LNCAP (cell line): ENCODE measurements at regions not wholly inside any gene's neighbourhood (a gene's known extent, or its start where the extent isn't known, plus 50 kb on each side); places are given as distances from the start of the nearest gene placed in this dataset.
A peak's percentile ranks its signal among the peaks of the same experiment; 100 is the strongest.

ENCODE experiments used
- TF ChIP-seq, protein P1 (sequence below): fragments of 450-650 bp; IDR thresholded peaks from 2 replicates; pipeline ENCODE4 v1.5.1; 2017; ENCODE audit warnings: mild to moderate bottlenecking

DNA sequence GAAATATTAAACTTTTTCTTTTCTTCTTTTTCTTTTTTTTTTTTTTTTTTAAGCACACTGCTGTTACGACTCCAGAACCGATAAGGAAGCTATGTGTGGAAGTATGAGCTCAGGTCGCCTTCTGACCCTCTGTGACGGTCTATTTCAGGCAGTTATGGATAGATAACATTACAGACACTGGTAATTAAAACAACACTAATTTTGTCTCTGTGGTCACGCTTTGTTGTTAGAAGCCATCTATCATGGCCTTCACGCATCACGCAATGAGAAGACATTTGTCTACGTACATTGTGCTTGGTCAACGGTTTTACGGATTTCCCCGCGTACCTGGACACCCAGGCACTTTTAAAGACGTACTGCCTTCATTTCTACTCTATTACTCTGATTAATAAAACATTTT is 306.0 kb upstream of the ZNF507 start:
- TF ChIP-seq, protein P1, sequence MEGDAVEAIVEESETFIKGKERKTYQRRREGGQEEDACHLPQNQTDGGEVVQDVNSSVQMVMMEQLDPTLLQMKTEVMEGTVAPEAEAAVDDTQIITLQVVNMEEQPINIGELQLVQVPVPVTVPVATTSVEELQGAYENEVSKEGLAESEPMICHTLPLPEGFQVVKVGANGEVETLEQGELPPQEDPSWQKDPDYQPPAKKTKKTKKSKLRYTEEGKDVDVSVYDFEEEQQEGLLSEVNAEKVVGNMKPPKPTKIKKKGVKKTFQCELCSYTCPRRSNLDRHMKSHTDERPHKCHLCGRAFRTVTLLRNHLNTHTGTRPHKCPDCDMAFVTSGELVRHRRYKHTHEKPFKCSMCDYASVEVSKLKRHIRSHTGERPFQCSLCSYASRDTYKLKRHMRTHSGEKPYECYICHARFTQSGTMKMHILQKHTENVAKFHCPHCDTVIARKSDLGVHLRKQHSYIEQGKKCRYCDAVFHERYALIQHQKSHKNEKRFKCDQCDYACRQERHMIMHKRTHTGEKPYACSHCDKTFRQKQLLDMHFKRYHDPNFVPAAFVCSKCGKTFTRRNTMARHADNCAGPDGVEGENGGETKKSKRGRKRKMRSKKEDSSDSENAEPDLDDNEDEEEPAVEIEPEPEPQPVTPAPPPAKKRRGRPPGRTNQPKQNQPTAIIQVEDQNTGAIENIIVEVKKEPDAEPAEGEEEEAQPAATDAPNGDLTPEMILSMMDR = no peak

DNA sequence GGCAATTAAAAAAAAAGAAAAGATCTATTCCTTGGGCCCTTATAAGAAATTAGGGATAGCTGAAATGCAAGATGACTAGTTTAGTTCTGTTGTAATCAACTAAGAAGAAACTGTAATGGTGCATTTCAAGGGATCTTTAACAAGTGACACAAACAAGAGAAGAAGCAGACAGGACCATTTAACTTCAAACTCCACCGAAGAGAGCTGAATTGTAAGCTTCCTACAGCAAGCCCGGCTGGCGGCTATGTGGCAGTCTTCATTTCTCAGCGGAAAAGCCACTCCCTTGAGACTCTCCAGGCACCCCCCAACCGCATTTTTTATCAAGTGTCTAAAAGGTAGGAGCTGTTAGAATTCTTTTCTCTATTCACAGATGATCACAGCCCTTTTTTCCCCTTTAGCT is 305.2 kb upstream of the ZNF507 start:
- TF ChIP-seq, protein P1 = no peak

DNA sequence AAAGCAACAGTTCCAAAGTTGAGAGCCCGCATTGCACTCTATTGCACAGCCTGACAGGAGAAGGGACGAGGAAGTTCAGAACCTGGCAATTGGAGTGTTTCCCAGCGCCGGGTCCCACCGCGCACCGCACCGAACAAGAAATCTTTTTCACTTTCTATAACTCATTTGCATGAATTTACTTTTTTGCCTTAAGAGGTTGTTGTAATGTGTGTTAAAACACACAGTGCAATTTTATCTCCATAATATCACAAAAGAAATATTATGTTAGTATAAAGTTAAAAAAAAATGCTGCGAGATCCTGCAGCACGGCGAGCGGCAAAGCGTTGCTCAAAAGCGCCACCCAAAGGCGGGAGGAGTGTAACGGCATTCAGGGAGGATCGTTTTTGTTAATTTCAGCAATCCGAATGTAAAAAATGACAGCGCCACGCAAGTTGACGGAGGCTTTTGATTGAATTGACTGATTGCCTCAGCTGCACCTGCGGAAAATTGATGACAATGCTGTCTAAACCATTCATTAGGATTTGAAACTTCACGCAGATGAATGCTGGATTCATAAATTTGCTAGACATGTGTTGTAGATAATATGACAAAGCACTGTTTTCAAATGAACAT is 303.6 kb upstream of the ZNF507 start:
- TF ChIP-seq, protein P1 = peak; percentile 90

DNA sequence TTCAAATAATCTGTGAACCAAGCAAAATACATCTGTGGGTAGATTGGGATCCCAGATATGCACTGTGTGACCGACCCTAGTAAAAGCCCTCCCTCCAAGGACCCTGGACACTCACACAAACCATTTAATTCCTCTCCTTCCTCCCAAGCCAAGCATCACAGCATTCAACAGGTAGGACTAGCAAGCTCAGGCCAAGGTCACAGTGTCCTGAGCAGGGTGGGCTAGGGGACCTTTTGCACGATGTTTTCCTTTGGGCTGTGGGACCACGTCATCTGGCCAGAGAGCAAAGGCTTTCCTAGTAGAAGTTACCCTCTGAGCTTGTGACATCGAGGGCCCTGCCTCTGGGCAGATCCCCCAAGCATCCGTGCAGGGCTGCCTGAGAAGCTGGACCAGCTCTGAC is 297.6 kb upstream of the ZNF507 start:
- TF ChIP-seq, protein P1 = no peak

DNA sequence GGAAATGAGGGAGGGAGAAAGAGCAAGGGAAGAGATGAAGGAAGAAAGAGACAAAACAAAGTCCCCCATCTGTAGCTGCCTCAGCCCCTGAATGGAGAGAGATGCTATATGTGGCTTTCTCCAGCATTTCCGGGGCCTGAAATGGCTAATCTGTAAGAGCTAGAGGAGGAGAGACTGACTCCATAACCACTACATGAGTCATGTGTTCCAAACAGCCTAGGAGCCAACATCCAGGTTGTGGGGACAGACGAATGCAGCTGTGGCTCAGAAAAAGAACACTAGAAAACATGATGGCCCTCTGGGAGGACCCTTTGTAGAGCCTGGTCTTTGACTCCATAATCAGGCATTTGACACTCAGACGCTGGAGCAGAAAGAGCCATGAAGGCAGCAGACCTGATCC is 292.0 kb upstream of the ZNF507 start:
- TF ChIP-seq, protein P1 = no peak

DNA sequence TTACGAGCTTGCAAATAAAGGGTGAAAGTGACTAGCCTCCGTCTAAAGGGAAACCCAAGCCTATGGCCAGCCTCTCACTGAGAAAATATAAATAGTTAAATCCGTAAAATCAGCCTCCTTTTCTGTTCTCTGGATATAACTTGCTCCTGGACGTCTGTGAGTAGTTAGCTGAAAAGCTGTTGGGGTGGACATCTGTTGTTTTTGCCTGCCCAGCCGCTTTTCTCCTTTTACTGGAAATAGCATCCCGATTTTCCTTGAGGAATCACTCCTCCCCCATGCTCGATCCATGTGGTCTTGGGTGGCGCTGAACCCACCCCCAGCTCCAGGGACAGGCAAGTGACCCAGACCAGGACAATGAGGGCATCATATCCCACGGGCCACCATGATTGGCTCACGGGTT is 291.5 kb upstream of the ZNF507 start:
- TF ChIP-seq, protein P1 = no peak

DNA sequence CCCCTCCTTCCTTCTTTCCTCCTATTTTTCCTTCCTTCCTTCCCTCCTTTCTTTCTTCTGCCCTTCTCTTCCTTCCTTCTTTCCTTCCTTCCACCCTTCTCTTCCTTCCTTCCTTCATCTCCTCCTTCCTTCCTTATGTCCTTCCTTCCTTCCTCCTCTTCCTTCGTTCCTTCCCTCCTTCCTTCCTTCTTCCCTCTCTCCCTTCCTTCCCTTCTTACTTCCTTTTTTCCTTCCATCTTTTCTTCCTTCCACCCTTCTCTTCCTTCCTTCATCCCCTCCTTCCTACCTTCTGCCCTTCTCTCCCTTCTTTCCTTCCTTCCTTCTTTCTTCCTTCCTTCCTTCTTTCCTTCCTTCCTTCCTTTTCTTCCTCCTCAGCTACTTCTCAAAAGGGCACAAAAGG is 287.3 kb upstream of the ZNF507 start:
- TF ChIP-seq, protein P1 = no peak

DNA sequence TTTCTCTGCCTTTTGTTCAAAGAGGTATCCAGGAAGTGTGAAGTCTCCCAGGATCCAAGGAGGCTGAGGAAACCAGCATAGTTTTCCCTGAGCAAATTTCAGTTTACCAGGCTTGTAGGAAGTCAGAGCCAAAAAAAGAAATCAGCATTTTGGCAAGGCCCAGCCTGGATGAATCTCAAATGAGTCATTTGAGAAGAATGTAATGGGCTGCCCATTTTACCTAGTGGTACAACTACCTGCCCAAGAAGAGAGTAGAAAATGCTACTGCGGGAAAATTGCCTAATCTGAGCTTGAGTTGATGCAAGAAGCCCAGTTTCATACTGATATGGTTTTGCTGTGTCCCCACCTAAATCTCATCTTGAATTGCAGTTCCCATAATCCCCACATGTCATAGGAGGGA is 284.1 kb upstream of the ZNF507 start:
- TF ChIP-seq, protein P1 = no peak
